H9 (cell line): ENCODE measurements at regions not wholly inside any gene's neighbourhood (a gene's known extent, or its start where the extent isn't known, plus 50 kb on each side); places are given as distances from the start of the nearest gene placed in this dataset.

Experiments
- DNase-seq: peaks from one replicate; pipeline ENCODE4 v3.0.0-alpha.2; 2017
- H2AFZ ChIP-seq: one replicate; pipeline ENCODE4 v1.6.1; 2013; ENCODE audit warnings: mild to moderate bottlenecking, low read length, control low read depth, moderate library complexity
- H2AK5ac ChIP-seq: 2 replicates; pipeline ENCODE4 v1.6.1; 2013; ENCODE audit warnings: low read length, control low read depth, mixed read lengths; ENCODE audit not compliant: insufficient read length
- H2BK120ac ChIP-seq: one replicate; pipeline ENCODE4 v1.6.1; 2013; ENCODE audit warnings: low read depth, mild to moderate bottlenecking, low read length, control low read depth, inconsistent platforms; ENCODE audit not compliant: poor library complexity, severe bottlenecking
- H2BK12ac ChIP-seq: 2 replicates; pipeline ENCODE4 v1.6.1; 2013; ENCODE audit warnings: low read length, control low read depth, mixed read lengths, low read depth; ENCODE audit not compliant: insufficient read length
- H2BK15ac ChIP-seq: 2 replicates; pipeline ENCODE4 v1.6.1; 2013; ENCODE audit warnings: low read depth, low read length, control low read depth
- H2BK20ac ChIP-seq: one replicate; pipeline ENCODE4 v1.6.1; 2013; ENCODE audit warnings: low read depth, mild to moderate bottlenecking, low read length, control low read depth, inconsistent platforms; ENCODE audit not compliant: poor library complexity, severe bottlenecking
- H2BK5ac ChIP-seq: 2 replicates; pipeline ENCODE4 v1.6.1; 2013; ENCODE audit warnings: low read length, control low read depth, mixed read lengths; ENCODE audit not compliant: insufficient read length
- H3K14ac ChIP-seq: 2 replicates; pipeline ENCODE4 v1.6.1; 2013; ENCODE audit warnings: low read length, control low read depth; ENCODE audit not compliant: insufficient read depth
- H3K18ac ChIP-seq: 2 replicates; pipeline ENCODE4 v1.6.1; 2013; ENCODE audit warnings: low read depth, mild to moderate bottlenecking, mixed read lengths, low read length, control low read depth; ENCODE audit not compliant: insufficient read length
- H3K23ac ChIP-seq: 2 replicates; pipeline ENCODE4 v1.6.1; 2013; ENCODE audit warnings: low read length, control low read depth, mixed read lengths, low read depth; ENCODE audit not compliant: insufficient read length
- H3K23me2 ChIP-seq: 2 replicates; pipeline ENCODE4 v1.6.1; 2013; ENCODE audit warnings: low read depth, mild to moderate bottlenecking, mixed read lengths, low read length, control low read depth; ENCODE audit not compliant: insufficient read length, poor library complexity, severe bottlenecking
- H3K27ac ChIP-seq: 2 replicates; pipeline ENCODE4 v1.5.1; 2013; ENCODE audit warnings: low read length, control low read depth, mixed read lengths, low read depth; ENCODE audit not compliant: insufficient read length
- H3K27me3 ChIP-seq: 2 replicates; pipeline ENCODE4 v1.6.1; 2013; ENCODE audit warnings: low read length, control low read depth, inconsistent platforms; ENCODE audit not compliant: insufficient read depth
- H3K4ac ChIP-seq: 2 replicates; pipeline ENCODE4 v1.6.1; 2013; ENCODE audit warnings: low read depth, mild to moderate bottlenecking, control low read depth, inconsistent platforms, low read length, moderate library complexity
- H3K4me1 ChIP-seq: 2 replicates; pipeline ENCODE4 v1.6.1; 2013; ENCODE audit warnings: low read length, control low read depth, inconsistent platforms; ENCODE audit not compliant: insufficient read depth
- H3K4me2 ChIP-seq: 2 replicates; pipeline ENCODE4 v1.6.1; 2013; ENCODE audit warnings: low read length, control low read depth, mixed read lengths; ENCODE audit not compliant: insufficient read length, insufficient read depth
- H3K56ac ChIP-seq: 2 replicates; pipeline ENCODE4 v1.6.1; 2013; ENCODE audit warnings: low read depth, mild to moderate bottlenecking, mixed read lengths, low read length, control low read depth; ENCODE audit not compliant: insufficient read length
- H3K79me1 ChIP-seq: 2 replicates; pipeline ENCODE4 v1.6.1; 2013; ENCODE audit warnings: low read depth, mild to moderate bottlenecking, moderate library complexity, low read length, control low read depth, inconsistent platforms; ENCODE audit not compliant: insufficient read depth, poor library complexity, severe bottlenecking
- H3K79me2 ChIP-seq: 2 replicates; pipeline ENCODE4 v1.6.1; 2013; ENCODE audit warnings: low read length, control low read depth, inconsistent platforms; ENCODE audit not compliant: insufficient read depth
- H3K9ac ChIP-seq: 2 replicates; pipeline ENCODE4 v1.6.1; 2013; ENCODE audit warnings: low read length, control low read depth, mixed read lengths; ENCODE audit not compliant: insufficient read length; ENCODE audit errors: extremely low read depth
- H3K9me3 ChIP-seq: one replicate; pipeline ENCODE4 v1.6.1; 2013; ENCODE audit warnings: low read depth, low read length, inconsistent platforms; ENCODE audit not compliant: control insufficient read depth
- H3T11ph ChIP-seq: one replicate; pipeline ENCODE4 v1.6.1; 2013; ENCODE audit warnings: mild to moderate bottlenecking, low read length, control low read depth, inconsistent platforms
- H4K20me1 ChIP-seq: one replicate; pipeline ENCODE4 v1.6.1; 2013; ENCODE audit not compliant: control insufficient read depth, insufficient read length, insufficient read depth
- H4K5ac ChIP-seq: 2 replicates; pipeline ENCODE4 v1.6.1; 2013; ENCODE audit warnings: low read depth, mild to moderate bottlenecking, mixed read lengths, low read length, control low read depth; ENCODE audit not compliant: insufficient read length
- H4K8ac ChIP-seq: replicated peaks from 2 replicates; pipeline ENCODE4 v1.6.1; 2013; ENCODE audit warnings: low read length, control low read depth, mixed read lengths, low read depth; ENCODE audit not compliant: insufficient read length
- H4K91ac ChIP-seq: 2 replicates; pipeline ENCODE4 v1.6.1; 2013; ENCODE audit warnings: low read depth, mild to moderate bottlenecking, moderate library complexity, mixed read lengths, low read length, control low read depth; ENCODE audit not compliant: insufficient read length
- H3K27ac Mint-ChIP-seq, 3 experiments: 2 replicates in 2 of 3; 3 replicates in 1 of 3; pipeline ENCODE4 v1.8.0; 2020 to 2021; ENCODE audit warnings: mixed read lengths in 3 of 3, mild to moderate bottlenecking in 1 of 3, moderate library complexity in 1 of 3
- H3K27me3 Mint-ChIP-seq: 2 replicates; pipeline ENCODE4 v1.8.0; 2021; ENCODE audit warnings: low read depth, mild to moderate bottlenecking, moderate library complexity, mixed read lengths
- H3K36me3 Mint-ChIP-seq, 3 experiments: 2 replicates in 2 of 3; 3 replicates in 1 of 3; pipeline ENCODE4 v1.8.0; 2020 to 2021; ENCODE audit warnings: low read depth in 3 of 3, mixed read lengths in 3 of 3; ENCODE audit not compliant: insufficient read depth in 1 of 3
- H3K4me1 Mint-ChIP-seq, 2 experiments: 2 replicates each; pipeline ENCODE4 v1.8.0; 2020; ENCODE audit warnings: mixed read lengths in 2 of 2
- H3K4me3 Mint-ChIP-seq, 2 experiments: 2 replicates in 1 of 2; 3 replicates in 1 of 2; pipeline ENCODE4 v1.8.0; 2020 to 2021; ENCODE audit warnings: mild to moderate bottlenecking in 2 of 2, mixed read lengths in 2 of 2, moderate library complexity in 1 of 2
- H3K9me3 Mint-ChIP-seq, 2 experiments: 2 replicates in 1 of 2; 3 replicates in 1 of 2; pipeline ENCODE4 v1.8.0; 2020; ENCODE audit warnings: mild to moderate bottlenecking in 2 of 2, mixed read lengths in 2 of 2, moderate library complexity in 1 of 2
- CTCF ChIP-seq: fragments of 200-600 bp; sonication (generic); conservative IDR thresholded peaks from 3 replicates; pipeline ENCODE4 v1.8.0; 2021; ENCODE audit warnings: antibody characterized with exemption, mild to moderate bottlenecking
- WGBS: extraction: QIAGEN DNeasy Blood & Tissue Kit; methylation state at CpG from one replicate; pipeline ENCODE4 v1.1.7; 2013; ENCODE audit warnings: missing lambda C conversion rate, low lambda C conversion rate, mixed read lengths; ENCODE audit not compliant: insufficient read length; ENCODE audit errors: extremely low coverage; 5-methylcytosine and 5-hydroxymethylcytosine counted together

- Histone ChIP-seq H2BK5ac (no peak overlapping the region), H2BK15ac (no peak overlapping the region), H2AFZ (no peak overlapping the region), H3K56ac (no peak overlapping the region), H3K4ac (no peak overlapping the region), H3K4me1 (no peaks in the 10 kb centered on the region), H3K27me3 (no peaks in the 10 kb centered on the region), H3K18ac (no peak overlapping the region), H4K5ac (no peak overlapping the region), H2AK5ac (no peak overlapping the region), H2BK120ac (no peak overlapping the region), H3K14ac (no peak overlapping the region), H3K9ac (no peak overlapping the region), H2BK12ac (no peak overlapping the region), H2BK20ac (no peak overlapping the region), H3K79me1 (no peaks in the 10 kb centered on the region), H3K9me3 (no peaks in the 10 kb centered on the region), H3K79me2 (no peaks in the 10 kb centered on the region), H3T11ph (no peak overlapping the region), H3K23me2 (peaks cover 3% of the 10 kb centered on the region), H4K20me1 (no peaks in the 10 kb centered on the region), H3K23ac (no peak overlapping the region), H3K4me2 (no peak overlapping the region), H4K8ac (no peak overlapping the region), H4K91ac (no peak overlapping the region), H3K27ac (no peak overlapping the region)
- TF ChIP-seq CTCF = no peak
- no peak for DNase-seq
- no peaks in the 10 kb centered on the region; the same call in 1 of the 2 replicates for H3K27me3 Mint-ChIP-seq
- H3K27ac Mint-ChIP-seq = no peak overlapping the region; a peak in 1 of 7 replicates
- no peak overlapping the region for H3K4me3 Mint-ChIP-seq
- peaks cover 2 to 5% of the 10 kb centered on the region in 2 experiments; a peak in 3 of 4 replicates for H3K4me1 Mint-ChIP-seq
- WGBS = no CpG with 5 or more reads among the region's 19 CpGs
- H3K36me3 Mint-ChIP-seq = no peaks in the 10 kb centered on the region
- H3K9me3 Mint-ChIP-seq = peaks cover 0 to 4% of the 10 kb centered on the region in 2 experiments; a peak in 3 of 5 replicates
Measured at GRCh38 chr16:11402745-11403533, 57.7 kb downstream of the RMI2 start.
